Thoracic aorta (tissue), 2 donors: ENCODE measurements at regions not wholly inside any gene's neighbourhood (a gene's known extent, or its start where the extent isn't known, plus 50 kb on each side); places are given as distances from the start of the nearest gene placed in this dataset.

ENCODE experiments used
- ATAC-seq: fragments of 150-250 bp; one replicate; pipeline ENCODE4 v1.8.0; 2017; ENCODE audit warnings: low read depth; ENCODE audit not compliant: insufficient number of reproducible peaks, low FRiP score
- DNase-seq: peaks from one replicate; pipeline ENCODE4 v3.0.0-alpha.2; 2020; ENCODE audit warnings: low spot score
- H3K27ac ChIP-seq, 2 donors: fragments of 200-600 bp; sonication (generic); 1 replicate in 1 of 2; 2 replicates in 1 of 2; pipeline ENCODE4 v1.5.1; 2016; ENCODE audit warnings: mild to moderate bottlenecking in 2 of 2, moderate library complexity in 2 of 2
- H3K27me3 ChIP-seq: fragments of 200-600 bp; sonication (generic); replicated peaks from 2 replicates; pipeline ENCODE4 v1.6.0; 2016; ENCODE audit warnings: mild to moderate bottlenecking; ENCODE audit not compliant: insufficient read depth
- H3K36me3 ChIP-seq: fragments of 200-600 bp; sonication (generic); one replicate; pipeline ENCODE4 v1.5.1; 2016
- H3K4me1 ChIP-seq, 2 donors: fragments of 200-600 bp; sonication (generic); 1 replicate in 1 of 2; 2 replicates in 1 of 2; pipeline versions ENCODE4 v1.5.1 to v1.6.0; 2016; ENCODE audit warnings: low read depth in 2 of 2, mild to moderate bottlenecking in 1 of 2; ENCODE audit not compliant: control insufficient read depth in 1 of 2
- H3K4me3 ChIP-seq: fragments of 200-600 bp; sonication (generic); 2 replicates; pipeline ENCODE4 v1.5.1; 2016; ENCODE audit warnings: mild to moderate bottlenecking
- H3K9me3 ChIP-seq: fragments of 200-600 bp; sonication (generic); 2 replicates; pipeline ENCODE4 v1.5.1; 2016
- TF ChIP-seq, protein P1 (sequence below): fragments of 200-600 bp; sonication (generic); IDR thresholded peaks from one replicate; pipeline ENCODE4 v1.5.1; 2019; ENCODE audit warnings: antibody characterized with exemption

DNA sequence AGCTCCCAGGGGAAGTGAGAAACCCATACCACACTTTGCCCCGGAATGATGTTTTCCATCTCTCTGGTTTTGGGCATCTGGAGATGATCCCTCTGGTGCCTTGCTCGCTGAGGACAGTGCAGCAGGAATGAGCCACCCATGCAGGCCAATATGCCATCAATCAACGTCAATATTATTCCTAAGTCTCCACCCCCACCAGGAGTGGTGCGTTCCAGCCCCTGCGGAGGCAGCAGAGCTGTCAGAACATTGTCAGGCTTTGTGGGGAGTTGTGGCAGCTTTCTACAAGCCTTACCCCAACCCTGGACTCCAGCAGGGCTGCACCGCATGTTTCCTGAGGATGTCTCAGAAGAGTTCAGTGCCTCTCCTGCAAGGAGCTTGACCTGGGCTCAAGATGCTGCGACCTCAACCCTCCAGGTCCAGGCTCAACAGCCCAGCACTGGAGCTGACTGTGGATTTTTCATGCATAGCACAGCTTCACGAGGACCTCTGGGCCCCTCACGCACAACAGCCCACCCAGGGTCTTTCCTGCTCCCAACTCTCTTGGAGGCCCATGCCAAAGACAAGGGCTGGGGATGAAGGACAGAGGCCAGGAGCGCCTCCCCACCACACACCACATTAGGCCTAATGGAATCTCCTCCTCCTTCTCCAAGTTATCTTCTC is 67.5 kb downstream of the PSMG1 start:
- no peaks in the 10 kb centered on the region for H3K36me3 ChIP-seq
- H3K9me3 ChIP-seq, result no peaks in the 10 kb centered on the region
- H3K4me3 ChIP-seq, result no peak overlapping the region
- peaks cover 42 to 66% of the 10 kb centered on the region in 2 donors for H3K4me1 ChIP-seq
- TF ChIP-seq, protein P1, sequence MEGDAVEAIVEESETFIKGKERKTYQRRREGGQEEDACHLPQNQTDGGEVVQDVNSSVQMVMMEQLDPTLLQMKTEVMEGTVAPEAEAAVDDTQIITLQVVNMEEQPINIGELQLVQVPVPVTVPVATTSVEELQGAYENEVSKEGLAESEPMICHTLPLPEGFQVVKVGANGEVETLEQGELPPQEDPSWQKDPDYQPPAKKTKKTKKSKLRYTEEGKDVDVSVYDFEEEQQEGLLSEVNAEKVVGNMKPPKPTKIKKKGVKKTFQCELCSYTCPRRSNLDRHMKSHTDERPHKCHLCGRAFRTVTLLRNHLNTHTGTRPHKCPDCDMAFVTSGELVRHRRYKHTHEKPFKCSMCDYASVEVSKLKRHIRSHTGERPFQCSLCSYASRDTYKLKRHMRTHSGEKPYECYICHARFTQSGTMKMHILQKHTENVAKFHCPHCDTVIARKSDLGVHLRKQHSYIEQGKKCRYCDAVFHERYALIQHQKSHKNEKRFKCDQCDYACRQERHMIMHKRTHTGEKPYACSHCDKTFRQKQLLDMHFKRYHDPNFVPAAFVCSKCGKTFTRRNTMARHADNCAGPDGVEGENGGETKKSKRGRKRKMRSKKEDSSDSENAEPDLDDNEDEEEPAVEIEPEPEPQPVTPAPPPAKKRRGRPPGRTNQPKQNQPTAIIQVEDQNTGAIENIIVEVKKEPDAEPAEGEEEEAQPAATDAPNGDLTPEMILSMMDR, result no peak
- no peaks in the 10 kb centered on the region for H3K27me3 ChIP-seq
- no peak for DNase-seq
- H3K27ac ChIP-seq, result peak overlapping the region; percentile 68 to 69
- no peak for ATAC-seq

DNA sequence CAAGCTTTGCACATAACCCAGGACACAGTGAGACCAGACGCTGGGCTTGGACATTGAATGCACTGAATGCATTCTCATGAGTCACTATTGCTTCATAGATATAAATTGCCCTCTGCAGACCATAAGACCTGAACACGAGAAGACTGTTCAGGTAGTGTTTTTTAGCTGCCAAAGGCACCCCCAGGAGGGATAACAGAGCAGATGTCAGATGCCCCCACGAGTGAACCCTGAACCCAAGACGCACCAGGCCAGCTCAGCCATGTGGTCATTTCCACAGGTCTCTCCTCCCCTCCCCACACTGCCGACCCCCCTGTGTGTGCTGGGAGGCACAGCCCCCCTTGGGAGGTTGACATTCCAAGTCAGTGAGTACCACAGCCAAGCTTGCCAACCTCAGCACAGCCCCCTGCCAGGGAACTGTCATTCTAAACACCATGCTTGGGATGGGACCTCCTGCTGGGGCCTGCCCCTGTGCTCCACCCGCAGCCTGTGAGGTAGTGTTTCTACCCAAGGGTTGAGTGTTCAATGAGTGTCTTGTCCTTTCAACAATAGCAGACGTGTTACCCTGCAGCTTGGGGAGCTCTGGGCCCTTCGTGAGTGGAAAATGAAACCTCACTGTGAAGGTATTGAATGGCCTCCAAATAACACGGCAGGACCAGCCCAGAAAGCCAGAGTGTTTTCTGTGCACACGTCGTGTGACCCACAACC is 68.2 kb downstream of the PSMG1 start:
- Histone ChIP-seq H3K27me3 (no peaks in the 10 kb centered on the region), H3K36me3 (no peaks in the 10 kb centered on the region), H3K27ac (peak overlapping the region; percentile 68 to 69), H3K9me3 (no peaks in the 10 kb centered on the region), H3K4me3 (no peak overlapping the region), H3K4me1 (peaks cover 39 to 66% of the 10 kb centered on the region in 2 donors)
- TF ChIP-seq, protein P1, result no peak
- no peak for DNase-seq
- ATAC-seq, result peak; percentile 57

DNA sequence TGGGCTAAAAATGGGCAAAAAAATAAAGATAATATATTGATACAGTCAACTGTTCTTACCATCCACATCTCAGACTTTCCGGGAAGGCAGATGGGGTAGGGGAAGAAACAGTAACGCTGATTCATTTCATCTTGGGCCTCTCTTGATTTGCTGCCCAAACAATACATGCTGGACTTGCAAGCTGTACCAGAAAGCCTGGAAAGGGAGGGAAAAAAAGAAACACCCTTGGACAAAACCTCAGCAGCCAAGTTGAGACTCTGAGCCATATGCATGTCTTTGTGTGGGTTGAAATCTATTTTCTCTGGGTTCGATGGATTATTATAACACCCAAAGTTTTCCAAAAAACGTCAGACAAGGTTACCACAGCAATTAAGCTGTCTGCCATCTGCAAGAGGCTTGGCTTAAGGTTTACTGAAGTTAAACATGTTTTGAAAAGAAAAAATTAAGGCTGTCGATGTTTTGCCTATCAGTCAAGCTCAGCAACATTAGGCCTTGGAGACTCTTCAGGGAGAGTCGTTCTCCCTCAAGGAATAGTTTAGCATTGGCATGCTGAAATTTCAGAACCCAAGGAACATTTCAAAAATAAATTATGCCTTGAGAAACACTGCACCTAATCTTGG is 71.2 kb downstream of the PSMG1 start:
- peak overlapping the region; percentile 45 to 69 for H3K27ac ChIP-seq
- H3K27me3 ChIP-seq, result no peaks in the 10 kb centered on the region
- no peaks in the 10 kb centered on the region for H3K36me3 ChIP-seq
- ATAC-seq (no peak), DNase-seq (no peak)
- H3K4me1 ChIP-seq, result peaks cover 39 to 67% of the 10 kb centered on the region in 2 donors
- no peak overlapping the region for H3K4me3 ChIP-seq
- no peaks in the 10 kb centered on the region for H3K9me3 ChIP-seq
- TF ChIP-seq, protein P1, result no peak

DNA sequence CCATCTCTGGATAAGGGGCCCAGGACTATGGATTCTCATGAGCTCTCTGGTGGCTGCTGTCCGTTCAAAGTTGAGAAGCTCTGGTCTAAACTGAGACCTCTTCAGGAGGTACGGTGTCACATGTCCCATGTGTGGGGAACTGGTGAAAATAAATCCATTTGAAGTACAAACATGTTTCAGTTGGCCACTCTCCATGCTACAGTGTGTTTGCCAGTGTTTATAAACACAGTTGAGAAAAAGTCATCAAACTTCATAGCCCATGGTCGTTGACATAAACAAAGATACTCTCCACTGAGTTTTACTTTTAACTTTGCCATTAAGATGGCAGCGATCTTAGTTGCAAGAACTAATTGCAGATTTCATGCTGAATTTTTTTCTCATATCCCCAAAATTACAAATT is 72.8 kb downstream of the PSMG1 start:
- DNase-seq (no peak), ATAC-seq (no peak)
- no peaks in the 10 kb centered on the region for H3K9me3 ChIP-seq
- H3K4me1 ChIP-seq, result peaks cover 39 to 65% of the 10 kb centered on the region in 2 donors
- peak overlapping the region; percentile 24 to 32 for H3K27ac ChIP-seq
- TF ChIP-seq, protein P1, result no peak
- no peaks in the 10 kb centered on the region for H3K36me3 ChIP-seq
- no peaks in the 10 kb centered on the region for H3K27me3 ChIP-seq
- H3K4me3 ChIP-seq, result no peak overlapping the region

DNA sequence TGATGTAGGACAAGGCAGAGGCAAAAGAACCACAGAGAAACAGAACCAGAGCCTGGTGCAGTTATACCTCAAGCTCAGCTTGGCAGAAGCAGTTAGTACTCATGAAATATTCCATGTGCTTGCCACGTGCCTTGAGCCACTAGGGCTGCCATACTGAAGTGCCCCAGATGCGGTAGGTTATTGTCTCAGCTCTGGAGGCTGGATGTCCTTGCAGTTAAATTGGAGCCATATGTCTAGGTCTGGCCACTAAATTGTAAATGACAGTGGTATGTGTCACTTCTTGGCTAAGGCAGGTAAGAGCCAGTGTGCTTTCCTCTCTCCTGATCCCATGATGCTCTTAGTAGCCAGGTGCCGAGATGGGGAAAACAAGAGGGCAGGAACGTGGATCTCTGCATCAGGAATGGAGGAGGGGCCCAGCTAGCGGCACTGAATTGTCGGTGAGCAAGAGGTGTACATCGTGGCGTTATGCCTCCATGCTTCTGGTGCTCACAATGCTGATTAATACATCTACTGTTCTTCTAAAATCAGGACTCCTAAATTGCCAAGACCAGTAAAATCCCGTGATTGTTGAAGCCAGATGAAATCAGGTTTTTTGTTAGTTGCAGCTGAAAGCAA is 73.5 kb downstream of the PSMG1 start:
- ATAC-seq (no peak), DNase-seq (no peak)
- no peaks in the 10 kb centered on the region for H3K9me3 ChIP-seq
- TF ChIP-seq, protein P1, result no peak
- H3K27ac ChIP-seq, result peak overlapping the region in 1 of 2 donors; percentile 4
- peaks cover 36 to 65% of the 10 kb centered on the region in 2 donors for H3K4me1 ChIP-seq
- no peak overlapping the region for H3K4me3 ChIP-seq
- H3K36me3 ChIP-seq, result no peaks in the 10 kb centered on the region
- no peaks in the 10 kb centered on the region for H3K27me3 ChIP-seq
